HL-60 (cell line): ENCODE measurements at regions not wholly inside any gene's neighbourhood (a gene's known extent, or its start where the extent isn't known, plus 50 kb on each side); places are given as distances from the start of the nearest gene placed in this dataset.

Experiments
- DNase-seq, 2 experiments: peaks; one replicate each; pipeline ENCODE4 v3.0.0-alpha.2; 2010 to 2020; ENCODE audit warnings: low read depth in 1 of 2, low spot score in 1 of 2
- H3K27ac ChIP-seq: fragments of 250-450 bp; sonication (Bioruptor Pico); replicated peaks from 2 replicates; pipeline ENCODE4 v1.5.1; 2020; ENCODE audit warnings: mild to moderate bottlenecking, moderate library complexity
- H3K27me3 ChIP-seq: fragments of 250-450 bp; sonication (Bioruptor Pico); 2 replicates; pipeline ENCODE4 v1.5.1; 2021; ENCODE audit warnings: mild to moderate bottlenecking, moderate library complexity; ENCODE audit not compliant: insufficient read depth, poor library complexity, severe bottlenecking
- H3K4me3 ChIP-seq: replicated peaks from 2 replicates; pipeline ENCODE4 v1.5.1; 2011; ENCODE audit warnings: mild to moderate bottlenecking, control low read depth, low read length; ENCODE audit not compliant: insufficient read depth
- GABPA ChIP-seq: IDR thresholded peaks from 2 replicates; pipeline ENCODE4 v1.6.1; 2012; ENCODE audit warnings: low read depth
- POLR2AphosphoS5 ChIP-seq: IDR thresholded peaks from 2 replicates; pipeline ENCODE4 v1.6.1; 2012; ENCODE audit warnings: low read depth
- REST ChIP-seq: IDR thresholded peaks from 2 replicates; pipeline ENCODE4 v1.6.1; 2012; ENCODE audit warnings: low read depth; ENCODE audit not compliant: insufficient replicate concordance
- SPI1 ChIP-seq: IDR thresholded peaks from 2 replicates; pipeline ENCODE4 v1.6.1; 2012; ENCODE audit warnings: low read depth, mild to moderate bottlenecking, borderline replicate concordance
- TF ChIP-seq, protein P1 (sequence below): IDR thresholded peaks from one replicate; pipeline ENCODE4 v1.5.1; 2011; ENCODE audit warnings: low read length, control low read depth, inconsistent platforms; ENCODE audit not compliant: insufficient read depth

GRCh38 chr9:89817151-89817950, 212.5 kb downstream of the GADD45G start:
- H3K27ac ChIP-seq: no peak overlapping the region
- peaks cover 2% of the 10 kb centered on the region for H3K27me3 ChIP-seq
- TF ChIP-seq, protein P1, sequence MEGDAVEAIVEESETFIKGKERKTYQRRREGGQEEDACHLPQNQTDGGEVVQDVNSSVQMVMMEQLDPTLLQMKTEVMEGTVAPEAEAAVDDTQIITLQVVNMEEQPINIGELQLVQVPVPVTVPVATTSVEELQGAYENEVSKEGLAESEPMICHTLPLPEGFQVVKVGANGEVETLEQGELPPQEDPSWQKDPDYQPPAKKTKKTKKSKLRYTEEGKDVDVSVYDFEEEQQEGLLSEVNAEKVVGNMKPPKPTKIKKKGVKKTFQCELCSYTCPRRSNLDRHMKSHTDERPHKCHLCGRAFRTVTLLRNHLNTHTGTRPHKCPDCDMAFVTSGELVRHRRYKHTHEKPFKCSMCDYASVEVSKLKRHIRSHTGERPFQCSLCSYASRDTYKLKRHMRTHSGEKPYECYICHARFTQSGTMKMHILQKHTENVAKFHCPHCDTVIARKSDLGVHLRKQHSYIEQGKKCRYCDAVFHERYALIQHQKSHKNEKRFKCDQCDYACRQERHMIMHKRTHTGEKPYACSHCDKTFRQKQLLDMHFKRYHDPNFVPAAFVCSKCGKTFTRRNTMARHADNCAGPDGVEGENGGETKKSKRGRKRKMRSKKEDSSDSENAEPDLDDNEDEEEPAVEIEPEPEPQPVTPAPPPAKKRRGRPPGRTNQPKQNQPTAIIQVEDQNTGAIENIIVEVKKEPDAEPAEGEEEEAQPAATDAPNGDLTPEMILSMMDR: no peak
- TF ChIP-seq SPI1: no peak
- no peak for TF ChIP-seq REST
- H3K4me3 ChIP-seq: no peak overlapping the region
- DNase-seq: no peak

DNA sequence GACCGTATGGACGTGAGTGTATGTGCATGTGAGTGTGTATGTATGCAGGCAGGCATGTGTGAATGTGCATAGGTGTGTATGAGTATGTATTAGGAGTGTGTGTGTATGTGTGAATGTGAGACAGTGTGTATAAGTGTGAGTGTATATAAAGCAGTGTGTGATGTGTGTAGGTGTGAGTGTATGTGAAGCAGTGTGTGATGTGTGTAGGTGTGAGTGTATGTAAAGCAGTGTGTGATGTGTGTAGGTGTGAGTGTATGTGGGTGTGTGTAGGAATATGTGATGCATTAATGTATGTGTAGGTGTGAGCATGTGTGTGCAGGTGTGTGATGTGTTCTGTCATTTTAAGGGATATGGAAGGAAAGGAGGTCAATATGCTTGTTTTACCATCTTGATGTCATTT, 215.5 kb downstream of the GADD45G start:
- no peak overlapping the region for H3K4me3 ChIP-seq
- no peak for TF ChIP-seq GABPA
- no peak for TF ChIP-seq POLR2AphosphoS5
- TF ChIP-seq SPI1: no peak
- TF ChIP-seq, protein P1: no peak
- no peak for TF ChIP-seq REST
- no peak for DNase-seq
- no peak overlapping the region for H3K27ac ChIP-seq
- peaks cover 2% of the 10 kb centered on the region for H3K27me3 ChIP-seq

GRCh38 chr9:89821081-89821480, 216.3 kb downstream of the GADD45G start:
- DNase-seq: no peak
- Histone ChIP-seq H3K27ac (no peak overlapping the region), H3K27me3 (peaks cover 2% of the 10 kb centered on the region), H3K4me3 (no peak overlapping the region)
- TF ChIP-seq, protein P1: no peak
- TF ChIP-seq SPI1 (no peak), POLR2AphosphoS5 (no peak), GABPA (no peak), REST (no peak)
